HK-2 (cell line): ENCODE measurements at regions not wholly inside any gene's neighbourhood (a gene's known extent, or its start where the extent isn't known, plus 50 kb on each side); places are given as distances from the start of the nearest gene placed in this dataset.

Experiments
- DNase-seq: peaks from one replicate; pipeline ENCODE4 v3.0.0-alpha.2; 2018; ENCODE audit not compliant: unreplicated experiment

- DNase-seq = no peak
Observed at GRCh38 chr6:20024316-20024673, 187.1 kb downstream of the ID4 start.

GRCh38 chr6:20024978-20025377 lies 187.3 kb downstream of the MBOAT1 start:
- DNase-seq = no peak

GRCh38 chr6:20025681-20026080 lies 186.6 kb downstream of the MBOAT1 start:
- no peak for DNase-seq

GRCh38 chr6:20028143-20028542 lies 184.1 kb downstream of the MBOAT1 start:
- DNase-seq = no peak

GRCh38 chr6:20028562-20028961 lies 183.7 kb downstream of the MBOAT1 start:
- DNase-seq = no peak

GRCh38 chr6:20029979-20030378 lies 182.3 kb downstream of the MBOAT1 start:
- DNase-seq = no peak

- no peak for DNase-seq
Observed at GRCh38 chr6:20031342-20031741, 180.9 kb downstream of the MBOAT1 start.

GRCh38 chr6:20033697-20034407 lies 178.4 kb downstream of the MBOAT1 start:
- no peak for DNase-seq

GRCh38 chr6:20034408-20034769 lies 177.9 kb downstream of the MBOAT1 start:
- DNase-seq = no peak

- DNase-seq = no peak
Observed at GRCh38 chr6:20036141-20036677, 176.1 kb downstream of the MBOAT1 start.

GRCh38 chr6:20038410-20039204 lies 173.7 kb downstream of the MBOAT1 start:
- no peak for DNase-seq

GRCh38 chr6:20044883-20045282 lies 167.4 kb downstream of the MBOAT1 start:
- DNase-seq = no peak
